Keratinocyte (primary cell): ENCODE measurements at regions not wholly inside any gene's neighbourhood (a gene's known extent, or its start where the extent isn't known, plus 50 kb on each side); places are given as distances from the start of the nearest gene placed in this dataset.

Experiments
- CTCF ChIP-seq, 3 experiments: IDR thresholded peaks in 1 of 3; conservative IDR thresholded peaks in 1 of 3; optimal IDR thresholded peaks in 1 of 3; 2 replicates in 2 of 3; 3 replicates in 1 of 3; pipeline versions ENCODE3 to v1.5.1; 2011; ENCODE audit warnings: low read length in 3 of 3, mild to moderate bottlenecking in 3 of 3, moderate library complexity in 2 of 3, control low read depth in 1 of 3, inconsistent platforms in 1 of 3; ENCODE audit not compliant: insufficient read depth in 2 of 3; ENCODE audit errors: extremely low read depth in 1 of 3
- EZH2 ChIP-seq: IDR thresholded peaks from one replicate; pipeline ENCODE4 v1.6.1; 2012; ENCODE audit warnings: inconsistent platforms, mild to moderate bottlenecking, low read length, moderate library complexity

GRCh38 chr4:164572877-164573279, 181.1 kb upstream of the SMIM31 start:
- TF ChIP-seq CTCF (optimal IDR thresholded peaks at IDR 0.05 in 1 of 3, IDR thresholded peaks at IDR 0.05 in 1 of 3, conservative IDR thresholded peaks at IDR 0.05 in 1 of 3; ENCODE audit: extremely low read depth in 1 of 3, insufficient read depth in 2 of 3, low read length in 3 of 3) (no peak), EZH2 (no peak)
